MM.1S (cell line): ENCODE measurements at regions not wholly inside any gene's neighbourhood (a gene's known extent, or its start where the extent isn't known, plus 50 kb on each side); places are given as distances from the start of the nearest gene placed in this dataset.

Source experiments
- EZH2 ChIP-seq: fragments of 300-600 bp; sonication (generic); optimal IDR thresholded peaks from 2 replicates; pipeline ENCODE3; 2017; ENCODE audit warnings: low read depth, mild to moderate bottlenecking, antibody characterized with exemption, low read length, mixed read lengths
- TF ChIP-seq, protein P1 (sequence below): fragments of 300-600 bp; sonication (generic); IDR thresholded peaks from 2 replicates; pipeline ENCODE4 v1.5.1; 2016; ENCODE audit warnings: antibody characterized with exemption, low read length, mixed read lengths

DNA sequence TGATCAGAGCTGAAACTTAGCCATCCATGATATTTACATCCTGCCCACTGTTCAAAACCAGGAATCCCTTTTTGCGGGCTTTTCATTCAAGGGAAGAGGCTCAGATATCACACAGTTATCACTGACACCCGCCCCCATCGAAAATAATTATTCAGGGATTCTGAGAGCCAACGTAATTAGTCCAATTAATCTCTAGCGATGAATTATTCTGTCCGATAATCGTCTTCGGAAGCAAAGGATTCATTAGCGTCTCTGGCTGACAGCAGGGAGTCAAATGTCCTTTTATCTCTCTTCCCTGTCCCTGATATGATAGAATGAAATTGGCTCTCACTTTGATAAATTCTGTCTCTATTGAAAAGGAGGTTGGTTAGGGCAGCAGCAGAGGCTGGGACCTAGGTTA lies 140.4 kb upstream of the IPO9 start:
- TF ChIP-seq, protein P1, sequence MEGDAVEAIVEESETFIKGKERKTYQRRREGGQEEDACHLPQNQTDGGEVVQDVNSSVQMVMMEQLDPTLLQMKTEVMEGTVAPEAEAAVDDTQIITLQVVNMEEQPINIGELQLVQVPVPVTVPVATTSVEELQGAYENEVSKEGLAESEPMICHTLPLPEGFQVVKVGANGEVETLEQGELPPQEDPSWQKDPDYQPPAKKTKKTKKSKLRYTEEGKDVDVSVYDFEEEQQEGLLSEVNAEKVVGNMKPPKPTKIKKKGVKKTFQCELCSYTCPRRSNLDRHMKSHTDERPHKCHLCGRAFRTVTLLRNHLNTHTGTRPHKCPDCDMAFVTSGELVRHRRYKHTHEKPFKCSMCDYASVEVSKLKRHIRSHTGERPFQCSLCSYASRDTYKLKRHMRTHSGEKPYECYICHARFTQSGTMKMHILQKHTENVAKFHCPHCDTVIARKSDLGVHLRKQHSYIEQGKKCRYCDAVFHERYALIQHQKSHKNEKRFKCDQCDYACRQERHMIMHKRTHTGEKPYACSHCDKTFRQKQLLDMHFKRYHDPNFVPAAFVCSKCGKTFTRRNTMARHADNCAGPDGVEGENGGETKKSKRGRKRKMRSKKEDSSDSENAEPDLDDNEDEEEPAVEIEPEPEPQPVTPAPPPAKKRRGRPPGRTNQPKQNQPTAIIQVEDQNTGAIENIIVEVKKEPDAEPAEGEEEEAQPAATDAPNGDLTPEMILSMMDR, result no peak
- TF ChIP-seq EZH2, result no peak
